Sciatic nerve (tissue), 2 donors: ENCODE measurements at regions not wholly inside any gene's neighbourhood (a gene's known extent, or its start where the extent isn't known, plus 50 kb on each side); places are given as distances from the start of the nearest gene placed in this dataset.

Source experiments
- ATAC-seq: fragments of 200-7000 bp; cut with Tn5 transposase; one replicate; pipeline ENCODE4 v1.9.1; 2020; ENCODE audit warnings: mild to moderate bottlenecking, moderate library complexity
- DNase-seq: peaks from one replicate; pipeline ENCODE4 v3.0.0-alpha.2; 2020; ENCODE audit warnings: low spot score
- intact Hi-C: fragments of 100-400 bp; cut with DNase I; formaldehyde crosslinking; loops from one replicate; pipeline ENCODE4 v1.14.2; 2022
- donor health status: DM: no; HTN: no; CAD: no.
- donor health status: DM: no; HTN: no; CAD: no.

DNA sequence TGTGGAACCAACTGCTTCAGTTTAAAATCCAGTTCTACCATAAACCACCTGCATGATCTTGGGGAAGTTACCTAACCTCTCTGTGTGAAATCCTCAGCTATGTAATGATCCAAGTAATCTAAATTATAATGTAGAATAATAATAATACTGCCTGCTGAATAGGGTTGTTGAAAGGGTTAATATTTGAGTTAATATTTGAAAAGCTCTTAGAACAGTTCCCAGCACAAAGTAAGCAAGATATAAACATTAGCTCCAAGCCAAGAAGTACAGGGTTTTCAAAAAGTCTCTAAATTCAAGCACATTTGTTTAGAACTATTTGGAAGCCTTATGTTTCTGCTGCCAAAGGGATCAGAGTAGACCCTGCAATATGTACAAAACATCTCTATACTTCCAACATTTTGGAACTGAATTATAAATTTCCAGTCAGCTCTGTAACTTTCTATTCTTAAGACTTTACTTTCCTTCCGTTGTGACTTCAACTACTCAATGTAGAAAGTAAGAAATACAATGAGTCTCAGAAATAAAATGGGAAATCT is 76.7 kb upstream of the FAM9C start:
- no peak for ATAC-seq
- DNase-seq, result no peak
- intact Hi-C loops, result no loop called here

GRCh38 chrX:13120017-13120416 is 75.6 kb upstream of the FAM9C start:
- DNase-seq (no peak), ATAC-seq (peak; percentile 79)
- intact Hi-C loops, result no loop called here

DNA sequence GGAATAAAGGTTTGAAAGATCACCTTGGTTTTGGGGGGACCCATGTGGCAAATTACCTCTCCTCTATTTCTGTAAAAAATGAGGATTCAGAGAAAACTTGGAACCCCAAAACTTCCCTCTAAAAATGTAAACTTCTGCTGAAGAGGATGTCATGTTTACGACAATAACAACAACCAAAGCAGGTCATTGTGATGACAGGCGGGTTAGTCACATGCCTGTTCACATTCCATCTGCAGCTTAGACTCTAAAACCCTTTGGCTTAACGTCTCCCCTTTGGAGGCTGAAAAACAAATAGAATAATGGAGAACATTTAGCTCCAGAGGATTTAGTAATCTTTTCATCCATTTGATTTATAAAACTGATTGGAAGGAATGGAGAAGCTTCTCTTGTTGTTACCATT is 75.0 kb upstream of the FAM9C start:
- intact Hi-C loops, result no loop called here
- DNase-seq, result no peak
- no peak for ATAC-seq

GRCh38 chrX:13115146-13115855 is 70.9 kb upstream of the FAM9C start:
- intact Hi-C loops, result no loop called here
- DNase-seq (no peak), ATAC-seq (no peak)

DNA sequence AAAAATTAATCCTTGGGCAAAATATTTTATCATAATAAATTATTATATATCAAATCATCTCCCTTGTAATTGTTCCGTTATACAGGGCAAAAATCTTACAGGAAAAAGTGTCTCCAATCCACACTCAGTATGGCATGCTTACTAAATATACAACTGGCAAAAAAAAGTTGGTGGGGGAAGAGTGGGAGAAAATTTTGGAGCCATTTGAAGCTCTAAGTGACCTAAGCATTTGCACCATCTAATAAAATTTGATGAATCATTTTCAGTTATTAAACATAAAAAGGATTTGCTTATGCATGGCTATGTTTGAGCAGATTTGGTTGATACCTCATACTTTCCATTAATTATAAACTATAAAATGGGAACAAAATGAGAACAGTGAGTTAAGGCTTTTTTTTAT is 68.1 kb upstream of the FAM9C start:
- DNase-seq (no peak), ATAC-seq (no peak)
- intact Hi-C loops, result no loop called here

DNA sequence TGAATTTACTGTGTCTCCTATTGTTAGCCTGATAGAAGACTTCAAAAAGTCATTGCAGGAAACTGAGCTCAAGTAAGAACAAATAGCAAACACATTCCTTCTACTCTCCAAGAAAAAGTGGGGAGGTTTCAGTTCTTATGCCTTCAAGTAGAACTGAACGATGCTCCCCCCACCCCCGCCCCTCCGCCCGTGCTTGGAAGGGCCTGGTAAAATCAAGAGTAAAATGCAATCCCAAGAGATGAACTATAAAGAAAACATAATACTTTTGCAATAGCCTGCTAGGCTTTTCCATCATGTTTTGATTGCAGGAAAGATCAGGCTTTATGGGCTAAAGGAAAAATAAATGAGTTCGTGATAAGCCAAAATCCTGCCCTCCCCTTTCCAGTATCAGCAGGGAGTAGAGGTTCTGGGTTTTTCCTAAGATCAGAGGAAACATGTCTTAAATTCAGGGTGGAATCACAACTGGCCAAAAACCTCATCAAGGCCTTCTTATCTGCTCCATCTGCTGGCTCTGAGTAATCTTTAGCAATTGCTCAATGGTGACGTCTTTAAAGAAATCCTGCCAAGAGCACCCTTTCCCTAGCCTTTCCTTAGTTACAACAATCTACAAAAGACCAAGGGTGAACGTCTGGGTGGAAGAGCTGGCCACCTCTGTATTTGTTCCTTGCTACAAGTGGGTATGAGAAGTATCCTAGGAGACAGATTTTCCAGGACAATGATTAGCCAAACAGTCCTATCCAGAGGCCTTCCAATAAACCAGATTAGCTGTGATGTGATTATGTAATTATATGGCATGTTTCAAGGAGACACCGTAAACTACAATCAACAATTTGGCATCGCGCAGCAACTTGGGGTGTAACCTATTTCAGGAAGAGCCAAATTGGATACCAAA is 66.3 kb upstream of the FAM9C start:
- intact Hi-C loops, result no loop called here
- ATAC-seq, result peak; percentile 94
- no peak for DNase-seq

DNA sequence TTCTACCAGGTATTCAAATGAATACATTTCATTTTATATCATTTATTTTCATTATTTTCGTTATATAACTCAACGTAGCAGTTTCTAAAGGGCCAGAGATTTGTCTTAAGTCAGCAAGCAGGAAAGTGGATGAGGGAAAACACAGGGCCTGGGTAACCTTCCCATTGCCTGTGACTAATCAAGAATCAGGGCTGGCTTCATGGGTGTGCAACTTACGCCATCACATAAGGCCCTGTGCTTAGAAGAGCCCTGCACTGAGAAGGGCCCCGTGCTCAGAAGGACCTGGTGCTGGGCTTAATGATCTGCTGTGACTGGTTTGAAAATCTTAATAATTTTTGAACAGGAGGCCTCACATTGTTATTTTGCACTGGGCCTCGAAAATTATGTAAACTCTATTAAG is 65.4 kb upstream of the FAM9C start:
- intact Hi-C loops, result no loop called here
- DNase-seq (no peak), ATAC-seq (no peak)

DNA sequence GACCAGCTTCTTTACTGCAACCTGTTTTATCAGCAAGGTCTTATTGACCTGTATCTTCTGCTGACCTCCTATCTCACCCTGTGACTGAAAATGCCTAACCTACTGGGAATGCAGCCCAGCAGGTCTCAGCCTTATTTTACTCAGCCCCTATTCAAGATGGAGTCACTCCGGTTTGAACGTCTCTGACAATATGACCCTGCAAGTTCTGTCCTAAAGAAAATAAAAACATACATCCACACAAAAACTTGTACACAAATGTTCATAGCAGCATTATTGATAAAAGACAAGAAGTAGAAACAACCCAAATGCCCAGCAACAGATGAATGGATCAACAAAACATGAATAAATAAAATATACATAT is 59.5 kb upstream of the FAM9C start:
- intact Hi-C loops, result no loop called here
- no peak for DNase-seq
- ATAC-seq, result no peak

DNA sequence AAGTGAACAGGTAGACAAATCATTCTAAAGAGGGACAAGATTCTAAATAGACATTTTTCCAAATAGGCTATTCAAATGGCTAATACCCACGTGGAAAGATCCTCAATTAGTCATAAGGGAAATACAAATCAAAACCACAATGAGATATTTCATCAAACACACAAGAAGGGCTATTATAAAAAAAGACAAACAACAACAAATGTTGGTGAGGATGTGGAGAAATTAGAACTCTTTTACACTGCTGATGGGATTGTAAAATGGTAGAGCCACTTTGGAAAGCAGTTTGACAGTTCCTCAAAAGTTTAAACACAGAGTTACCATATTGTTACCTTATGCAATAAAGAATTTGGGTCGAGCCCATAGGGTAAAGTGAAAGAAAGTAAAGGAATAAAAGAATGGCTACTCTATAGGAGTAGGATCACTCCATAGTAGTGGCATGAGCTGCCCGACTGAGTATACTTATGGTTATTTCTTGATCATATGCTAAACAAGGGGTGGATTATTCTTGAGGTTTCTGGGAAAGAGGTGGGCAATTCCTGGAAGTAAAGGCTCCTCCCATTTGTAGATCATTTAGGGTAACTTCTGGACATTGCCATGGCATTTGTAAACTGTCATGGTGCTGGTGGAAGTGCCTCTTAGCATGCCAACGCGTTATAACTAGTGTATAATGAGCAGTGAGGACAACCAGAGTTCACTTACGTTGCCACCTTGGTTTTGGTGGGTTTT is 58.9 kb upstream of the FAM9C start:
- intact Hi-C loops, result no loop called here
- DNase-seq (no peak), ATAC-seq (no peak)

DNA sequence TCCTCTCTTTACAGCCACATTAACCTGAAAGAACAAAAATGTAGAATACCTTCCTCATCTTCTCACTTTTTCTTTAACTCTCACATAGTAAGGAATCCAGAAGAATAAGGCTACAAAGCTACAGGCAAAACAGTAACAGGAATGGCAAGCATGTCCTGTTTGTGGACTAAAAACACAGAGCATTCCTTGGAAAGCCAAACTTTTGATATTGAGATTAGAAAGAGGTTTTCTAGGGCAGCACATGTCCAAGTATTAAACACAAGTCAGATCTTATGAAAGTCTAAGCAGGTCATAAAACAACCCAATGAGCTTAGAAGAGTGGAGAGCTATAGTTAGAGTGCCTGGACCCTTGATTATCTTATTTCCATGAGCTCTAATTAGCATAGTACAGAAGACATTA is 58.2 kb upstream of the FAM9C start:
- intact Hi-C loops, result no loop called here
- DNase-seq (no peak), ATAC-seq (no peak)

GRCh38 chrX:13101441-13102139 is 57.2 kb upstream of the FAM9C start:
- DNase-seq, result peak; percentile 71
- peak; percentile 98 for ATAC-seq

DNA sequence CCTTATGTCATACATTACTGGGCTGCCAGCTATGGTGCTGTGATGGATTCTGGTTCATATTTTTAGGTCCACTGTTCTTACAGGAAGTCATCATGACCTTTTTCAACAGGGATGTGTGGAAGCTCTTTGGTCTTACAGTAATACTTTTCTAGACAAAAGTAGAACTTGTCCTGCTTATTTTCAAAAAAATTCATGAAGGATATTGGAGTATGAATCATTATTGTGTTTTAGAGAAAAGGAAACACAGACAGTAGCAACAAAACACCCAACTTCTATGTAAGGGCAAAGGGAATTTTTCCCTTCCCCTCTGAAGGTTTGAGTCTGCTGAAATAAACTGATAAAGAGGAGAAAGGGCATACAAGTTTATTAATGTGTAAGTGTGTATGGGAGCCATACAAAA is 54.7 kb upstream of the FAM9C start:
- intact Hi-C loops, result no loop called here
- DNase-seq, result no peak
- no peak for ATAC-seq

More at GRCh38 chrX:13101441-13102139, 57.2 kb upstream of the FAM9C start:
- intact Hi-C loops, result no loop called here

DNA sequence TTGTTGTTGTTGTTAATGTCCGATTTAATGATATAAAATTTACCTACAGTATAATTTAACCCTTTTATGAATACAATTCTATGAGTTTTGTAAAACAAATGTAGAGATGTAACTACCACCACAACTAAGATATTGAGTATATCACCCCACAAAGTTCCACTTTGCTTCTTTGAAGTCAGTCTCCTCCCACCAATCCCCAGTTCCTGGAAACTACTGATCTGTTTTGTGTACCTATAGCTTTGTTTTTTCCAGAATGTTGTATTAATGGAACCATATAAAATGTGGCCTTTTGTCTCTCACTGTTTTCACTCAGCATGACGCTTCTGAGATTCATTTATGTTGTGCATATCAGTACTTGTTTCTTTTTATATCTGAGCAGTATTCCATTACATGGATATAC is 52.3 kb upstream of the FAM9C start:
- DNase-seq (no peak), ATAC-seq (no peak)
- intact Hi-C loops, result no loop called here

DNA sequence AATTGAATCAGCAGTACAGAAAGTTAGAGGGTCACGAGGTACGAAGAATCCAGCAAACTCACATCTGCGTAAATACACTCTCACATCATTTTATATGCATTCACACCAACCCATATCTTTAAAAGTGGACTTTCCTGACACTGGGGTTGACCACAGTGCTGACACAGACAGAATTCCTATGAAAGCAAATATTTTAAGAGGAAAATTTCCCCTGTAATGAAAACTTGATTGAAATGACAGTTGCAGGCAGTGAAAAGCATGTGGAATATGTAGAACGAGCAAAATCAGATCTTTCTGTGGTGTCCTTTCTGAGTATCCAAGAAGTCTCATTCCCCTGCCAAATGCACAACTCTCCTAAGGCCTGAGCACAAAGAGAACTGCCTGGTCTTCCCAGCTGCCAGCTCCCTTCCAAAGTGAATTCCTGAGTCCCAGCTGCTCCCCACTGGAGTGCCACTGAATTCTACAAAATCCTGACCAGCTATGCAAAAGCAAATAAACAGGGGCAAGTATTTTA is 50.5 kb upstream of the FAM9C start:
- intact Hi-C loops, result no loop called here
- ATAC-seq (peak; percentile 63), DNase-seq (no peak)

DNA sequence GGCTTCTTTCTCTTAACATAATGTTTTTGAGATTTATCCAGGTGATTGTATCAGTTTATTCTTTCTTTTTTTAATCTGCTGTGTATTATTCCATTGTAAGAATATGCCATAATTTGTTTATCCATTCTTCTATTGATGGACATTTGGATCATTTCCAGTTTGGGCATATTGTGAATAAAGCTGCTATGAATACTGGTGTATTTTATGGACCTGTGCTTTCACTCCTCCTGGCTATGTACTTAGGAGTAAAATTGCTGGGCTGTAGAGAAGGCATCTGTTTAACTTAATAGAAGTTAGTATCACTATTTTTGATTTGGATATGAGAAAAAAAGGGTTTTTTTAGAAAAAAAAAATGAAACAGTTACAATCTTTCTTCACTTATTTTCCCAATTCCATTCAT is 50.0 kb upstream of the FAM9C start:
- intact Hi-C loops, result no loop called here
- no peak for DNase-seq
- ATAC-seq, result no peak
